ENCODE measurements at regions not wholly inside any gene's neighbourhood (a gene's known extent, or its start where the extent isn't known, plus 50 kb on each side); places are given as distances from the start of the nearest gene placed in this dataset.

DNA sequence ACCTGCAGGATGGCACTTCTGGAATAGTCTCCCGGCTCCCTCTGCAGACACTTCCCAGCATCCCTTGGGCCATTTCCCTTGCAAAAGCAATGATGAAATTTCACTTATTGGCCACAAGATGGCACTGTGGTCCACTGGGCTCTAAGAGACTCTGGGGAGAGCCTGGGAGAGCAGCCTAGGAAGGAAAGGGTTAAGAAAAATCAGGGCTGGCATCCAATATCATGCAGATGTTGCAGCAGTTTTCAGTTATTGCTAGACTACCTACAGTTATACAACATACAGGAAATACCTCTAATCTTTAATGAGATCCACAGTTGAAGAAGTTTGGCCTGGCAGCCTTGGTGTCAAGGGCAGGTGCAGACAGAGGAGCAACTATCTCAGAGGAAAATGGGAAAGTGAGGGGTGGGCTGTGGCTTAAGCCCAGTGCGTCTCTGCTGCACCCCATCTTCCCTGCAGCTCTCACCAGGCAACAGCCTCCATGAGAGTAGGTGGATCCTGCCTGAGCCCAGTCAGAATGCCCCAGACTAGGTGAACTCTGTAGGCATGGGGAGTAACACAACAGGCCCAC is 100.2 kb upstream of the PRSS58 start:
- TF ChIP-seq POLR2A (IDR thresholded peaks at IDR 0.05; ENCODE audit: low read depth, low read length) (no peak), RAD21 (IDR thresholded peaks at IDR 0.05; ENCODE audit: low read length) (peak; percentile 82), BHLHE40 (IDR thresholded peaks at IDR 0.05; ENCODE audit: low read depth, low read length) (no peak), MAZ (IDR thresholded peaks at IDR 0.05; ENCODE audit: borderline replicate concordance, low read depth, low read length) (no peak), RFX5 (IDR thresholded peaks at IDR 0.05; ENCODE audit: low read depth, low read length) (no peak), ELK1 (IDR thresholded peaks at IDR 0.05; ENCODE audit: borderline replicate concordance, low read depth, low read length) (no peak)
- TF ChIP-seq, protein P1, sequence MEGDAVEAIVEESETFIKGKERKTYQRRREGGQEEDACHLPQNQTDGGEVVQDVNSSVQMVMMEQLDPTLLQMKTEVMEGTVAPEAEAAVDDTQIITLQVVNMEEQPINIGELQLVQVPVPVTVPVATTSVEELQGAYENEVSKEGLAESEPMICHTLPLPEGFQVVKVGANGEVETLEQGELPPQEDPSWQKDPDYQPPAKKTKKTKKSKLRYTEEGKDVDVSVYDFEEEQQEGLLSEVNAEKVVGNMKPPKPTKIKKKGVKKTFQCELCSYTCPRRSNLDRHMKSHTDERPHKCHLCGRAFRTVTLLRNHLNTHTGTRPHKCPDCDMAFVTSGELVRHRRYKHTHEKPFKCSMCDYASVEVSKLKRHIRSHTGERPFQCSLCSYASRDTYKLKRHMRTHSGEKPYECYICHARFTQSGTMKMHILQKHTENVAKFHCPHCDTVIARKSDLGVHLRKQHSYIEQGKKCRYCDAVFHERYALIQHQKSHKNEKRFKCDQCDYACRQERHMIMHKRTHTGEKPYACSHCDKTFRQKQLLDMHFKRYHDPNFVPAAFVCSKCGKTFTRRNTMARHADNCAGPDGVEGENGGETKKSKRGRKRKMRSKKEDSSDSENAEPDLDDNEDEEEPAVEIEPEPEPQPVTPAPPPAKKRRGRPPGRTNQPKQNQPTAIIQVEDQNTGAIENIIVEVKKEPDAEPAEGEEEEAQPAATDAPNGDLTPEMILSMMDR (conservative IDR thresholded peaks at IDR 0.05; ENCODE audit: low read depth, low read length), result peak; percentile 88
